Breast epithelium (tissue), 3 donors: ENCODE measurements at regions not wholly inside any gene's neighbourhood (a gene's known extent, or its start where the extent isn't known, plus 50 kb on each side); places are given as distances from the start of the nearest gene placed in this dataset.

Source experiments
- CTCF ChIP-seq, 3 donors: fragments of 450-650 bp; IDR thresholded peaks; one replicate each; pipeline ENCODE4 v1.5.1; 2016 to 2017; ENCODE audit warnings: antibody characterized with exemption in 3 of 3, mild to moderate bottlenecking in 3 of 3, moderate library complexity in 3 of 3
- POLR2A ChIP-seq: fragments of 450-650 bp; IDR thresholded peaks from one replicate; pipeline ENCODE4 v1.6.1; 2016; ENCODE audit warnings: antibody characterized with exemption, mild to moderate bottlenecking, moderate library complexity
- POLR2AphosphoS5 ChIP-seq, 3 donors: sonication (generic); formaldehyde crosslinking; IDR thresholded peaks; one replicate each; pipeline ENCODE4 v1.6.1; 2017; ENCODE audit warnings: antibody characterized with exemption in 3 of 3

- TF ChIP-seq CTCF (IDR thresholded peaks at IDR 0.05) (no peak), POLR2A (no peak), POLR2AphosphoS5 (IDR thresholded peaks at IDR 0.05) (no peak)
Measured at GRCh38 chr16:86356804-86357203, 153.5 kb upstream of the FOXF1 start.
